Fibroblast of gingiva (primary cell): ENCODE measurements at regions not wholly inside any gene's neighbourhood (a gene's known extent, or its start where the extent isn't known, plus 50 kb on each side); places are given as distances from the start of the nearest gene placed in this dataset.

ENCODE experiments used
- DNase-seq: peaks from one replicate; pipeline ENCODE4 v3.0.0-alpha.2; 2011; ENCODE audit warnings: low read depth

GRCh38 chr6:169047345-169047744 lies 206.3 kb downstream of the THBS2 start:
- no peak for DNase-seq

GRCh38 chr6:169046483-169047192 lies 207.0 kb downstream of the THBS2 start:
- peak; percentile 97 for DNase-seq

- peak; percentile 89 for DNase-seq
Measured at GRCh38 chr6:169046021-169046420, 207.6 kb downstream of the THBS2 start.

GRCh38 chr6:169045486-169045885 lies 208.2 kb downstream of the THBS2 start:
- peak; percentile 74 for DNase-seq

- DNase-seq, result no peak
Measured at GRCh38 chr6:169044381-169045230, 209.0 kb downstream of the THBS2 start.

- DNase-seq, result no peak
Measured at GRCh38 chr6:169042061-169042460, 211.6 kb downstream of the THBS2 start.

- DNase-seq, result no peak
Measured at GRCh38 chr6:169041078-169041477, 212.6 kb downstream of the THBS2 start.

GRCh38 chr6:169038691-169039090 lies 215.0 kb downstream of the THBS2 start:
- DNase-seq, result peak; percentile 79

- peak; percentile 85 for DNase-seq
Measured at GRCh38 chr6:169035385-169036240, 218.0 kb downstream of the THBS2 start.

- DNase-seq, result peak; percentile 86
Measured at GRCh38 chr6:169034516-169035167, 219.0 kb downstream of the THBS2 start.

- DNase-seq, result no peak
Measured at GRCh38 chr6:169029861-169030260, 223.8 kb downstream of the THBS2 start.

GRCh38 chr6:169028343-169028742 lies 225.3 kb downstream of the THBS2 start:
- DNase-seq, result no peak

GRCh38 chr6:169026175-169026574 lies 227.5 kb downstream of the THBS2 start:
- peak; percentile 60 for DNase-seq

GRCh38 chr6:169024047-169024660 lies 229.5 kb downstream of the THBS2 start:
- DNase-seq, result no peak

- DNase-seq, result no peak
Measured at GRCh38 chr6:169023161-169023874, 230.3 kb downstream of the THBS2 start.

- no peak for DNase-seq
Measured at GRCh38 chr6:169022079-169022478, 231.6 kb downstream of the THBS2 start.

- DNase-seq, result no peak
Measured at GRCh38 chr6:169020821-169021220, 232.8 kb downstream of the THBS2 start.

- DNase-seq, result no peak
Measured at GRCh38 chr6:169019727-169020491, 233.7 kb downstream of the THBS2 start.

GRCh38 chr6:169019111-169019510 lies 234.5 kb downstream of the THBS2 start:
- no peak for DNase-seq

- no peak for DNase-seq
Measured at GRCh38 chr6:169016758-169017157, 236.9 kb downstream of the THBS2 start.
